ENCODE measurements at regions not wholly inside any gene's neighbourhood (a gene's known extent, or its start where the extent isn't known, plus 50 kb on each side); places are given as distances from the start of the nearest gene placed in this dataset.

DNA sequence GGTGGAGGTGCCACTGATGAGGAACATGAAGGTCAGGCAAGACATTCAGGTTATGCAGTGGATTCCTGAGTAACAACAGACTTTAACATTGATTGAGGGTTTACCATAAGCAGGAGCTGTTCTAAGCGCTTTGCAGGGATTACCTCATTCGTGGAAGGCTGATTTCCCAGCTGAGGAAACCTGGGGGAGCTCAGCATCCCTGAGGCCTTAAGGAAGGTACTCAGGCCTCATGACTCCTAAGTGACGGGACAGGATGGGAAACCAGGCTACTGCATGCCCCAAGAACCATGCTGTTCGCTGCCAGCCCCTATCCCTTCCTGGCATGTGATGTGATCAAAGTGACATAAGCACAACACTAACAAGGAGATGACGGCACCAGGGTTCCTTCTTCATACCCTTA is 143.6 kb upstream of the NFE2L3 start:
- TF ChIP-seq, protein P1, sequence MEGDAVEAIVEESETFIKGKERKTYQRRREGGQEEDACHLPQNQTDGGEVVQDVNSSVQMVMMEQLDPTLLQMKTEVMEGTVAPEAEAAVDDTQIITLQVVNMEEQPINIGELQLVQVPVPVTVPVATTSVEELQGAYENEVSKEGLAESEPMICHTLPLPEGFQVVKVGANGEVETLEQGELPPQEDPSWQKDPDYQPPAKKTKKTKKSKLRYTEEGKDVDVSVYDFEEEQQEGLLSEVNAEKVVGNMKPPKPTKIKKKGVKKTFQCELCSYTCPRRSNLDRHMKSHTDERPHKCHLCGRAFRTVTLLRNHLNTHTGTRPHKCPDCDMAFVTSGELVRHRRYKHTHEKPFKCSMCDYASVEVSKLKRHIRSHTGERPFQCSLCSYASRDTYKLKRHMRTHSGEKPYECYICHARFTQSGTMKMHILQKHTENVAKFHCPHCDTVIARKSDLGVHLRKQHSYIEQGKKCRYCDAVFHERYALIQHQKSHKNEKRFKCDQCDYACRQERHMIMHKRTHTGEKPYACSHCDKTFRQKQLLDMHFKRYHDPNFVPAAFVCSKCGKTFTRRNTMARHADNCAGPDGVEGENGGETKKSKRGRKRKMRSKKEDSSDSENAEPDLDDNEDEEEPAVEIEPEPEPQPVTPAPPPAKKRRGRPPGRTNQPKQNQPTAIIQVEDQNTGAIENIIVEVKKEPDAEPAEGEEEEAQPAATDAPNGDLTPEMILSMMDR (IDR thresholded peaks at IDR 0.05; ENCODE audit: insufficient read depth, low read length, missing control alignments), result no peak
- ChIA-PET POLR2A (no interaction called here), CTCF (no interaction called here)
- DNase-seq (ENCODE audit: low read depth, low spot score), result no peak
- no peak overlapping the region for H3K4me3 ChIP-seq (ENCODE audit: low read depth, low read length)

- TF ChIP-seq, protein P1 (IDR thresholded peaks at IDR 0.05; ENCODE audit: insufficient read depth, low read length, missing control alignments), result no peak
- no peak overlapping the region for H3K4me3 ChIP-seq (ENCODE audit: low read depth, low read length)
- ChIA-PET POLR2A (no interaction called here), CTCF (no interaction called here)
- no peak for DNase-seq (ENCODE audit: low read depth, low spot score)
Measured at GRCh38 chr7:26011039-26011696, 140.8 kb upstream of the NFE2L3 start.

- ChIA-PET CTCF (no interaction called here), POLR2A (no interaction called here)
- TF ChIP-seq, protein P1 (IDR thresholded peaks at IDR 0.05; ENCODE audit: insufficient read depth, low read length, missing control alignments), result no peak
- DNase-seq (ENCODE audit: low read depth, low spot score), result no peak
- no peak overlapping the region for H3K4me3 ChIP-seq (ENCODE audit: low read depth, low read length)
Measured at GRCh38 chr7:26013551-26014083, 138.4 kb upstream of the NFE2L3 start.

- POLR2A ChIA-PET, result no interaction called here
- H3K4me3 ChIP-seq (ENCODE audit: low read depth, low read length), result no peak overlapping the region
- no peak for DNase-seq (ENCODE audit: low read depth, low spot score)
- TF ChIP-seq, protein P1 (IDR thresholded peaks at IDR 0.05; ENCODE audit: insufficient read depth, low read length, missing control alignments), result no peak
- CTCF ChIA-PET, result no interaction called here
Measured at GRCh38 chr7:26022982-26023381, 129.0 kb upstream of the NFE2L3 start.

GRCh38 chr7:26029911-26030310 is 122.1 kb upstream of the NFE2L3 start:
- DNase-seq (ENCODE audit: low read depth, low spot score), result no peak
- CTCF ChIA-PET, result no interaction called here
- H3K4me3 ChIP-seq (ENCODE audit: low read depth, low read length), result no peak overlapping the region
- POLR2A ChIA-PET, result no interaction called here
- TF ChIP-seq, protein P1 (IDR thresholded peaks at IDR 0.05; ENCODE audit: insufficient read depth, low read length, missing control alignments), result no peak

DNA sequence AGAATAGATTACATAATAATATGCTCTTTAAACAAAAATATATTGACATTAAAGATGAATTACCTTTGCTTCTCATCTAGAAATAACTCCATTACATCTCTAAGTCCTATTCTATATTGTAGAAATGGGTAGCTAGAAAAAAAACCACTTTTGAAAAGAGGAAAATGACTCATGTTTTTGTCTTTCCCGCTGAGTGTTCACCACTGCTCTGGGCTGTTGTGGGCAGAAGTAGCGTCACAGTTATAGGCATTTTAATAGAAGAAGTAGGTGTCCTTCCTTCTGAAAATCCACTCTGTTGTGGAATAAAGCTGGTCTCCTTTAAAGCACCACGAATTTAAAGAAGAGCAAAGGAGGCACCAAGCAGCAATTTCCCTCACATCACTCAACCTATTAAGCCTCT is 117.6 kb upstream of the NFE2L3 start:
- H3K4me3 ChIP-seq (ENCODE audit: low read depth, low read length), result no peak overlapping the region
- TF ChIP-seq, protein P1 (IDR thresholded peaks at IDR 0.05; ENCODE audit: insufficient read depth, low read length, missing control alignments), result no peak
- ChIA-PET POLR2A (no interaction called here), CTCF (no interaction called here)
- no peak for DNase-seq (ENCODE audit: low read depth, low spot score)

All from AG04449 (cell line).